ENCODE measurements at regions not wholly inside any gene's neighbourhood (a gene's known extent, or its start where the extent isn't known, plus 50 kb on each side); places are given as distances from the start of the nearest gene placed in this dataset.

DNA sequence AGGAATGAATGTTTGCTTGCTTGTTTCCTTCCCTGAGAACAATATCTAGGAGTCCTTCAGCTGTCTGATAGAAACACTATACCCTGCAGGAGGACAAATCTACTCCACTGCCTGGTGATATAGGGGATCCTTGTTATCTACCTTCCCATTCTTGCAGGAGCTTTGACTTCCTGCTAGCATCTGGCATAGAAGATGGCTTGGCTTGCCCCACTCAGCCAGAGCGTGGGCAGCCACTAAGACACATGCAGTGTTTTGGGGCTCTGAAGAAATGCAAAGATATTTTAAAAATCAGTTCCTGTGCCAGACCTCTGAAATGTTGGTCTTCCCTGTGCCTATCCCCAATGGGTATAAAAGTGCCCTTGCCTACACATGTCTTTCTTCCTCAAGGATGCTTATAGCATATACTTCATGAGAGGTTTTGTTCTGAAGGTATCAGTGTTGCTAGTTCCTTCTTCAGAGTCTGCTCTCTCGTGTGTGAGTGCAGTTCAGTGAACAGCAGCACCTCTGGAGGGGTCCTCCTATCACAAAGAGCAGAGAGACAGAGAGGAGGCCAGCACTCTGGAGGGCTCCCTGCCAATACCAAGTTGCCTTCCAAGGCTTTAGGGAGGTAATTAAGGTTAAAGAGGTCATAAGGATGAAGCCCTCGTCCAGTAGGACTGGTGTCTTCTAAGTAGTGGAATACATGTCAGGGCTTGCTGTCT lies 149.1 kb upstream of the CALCR start:
- TF ChIP-seq, protein P1, sequence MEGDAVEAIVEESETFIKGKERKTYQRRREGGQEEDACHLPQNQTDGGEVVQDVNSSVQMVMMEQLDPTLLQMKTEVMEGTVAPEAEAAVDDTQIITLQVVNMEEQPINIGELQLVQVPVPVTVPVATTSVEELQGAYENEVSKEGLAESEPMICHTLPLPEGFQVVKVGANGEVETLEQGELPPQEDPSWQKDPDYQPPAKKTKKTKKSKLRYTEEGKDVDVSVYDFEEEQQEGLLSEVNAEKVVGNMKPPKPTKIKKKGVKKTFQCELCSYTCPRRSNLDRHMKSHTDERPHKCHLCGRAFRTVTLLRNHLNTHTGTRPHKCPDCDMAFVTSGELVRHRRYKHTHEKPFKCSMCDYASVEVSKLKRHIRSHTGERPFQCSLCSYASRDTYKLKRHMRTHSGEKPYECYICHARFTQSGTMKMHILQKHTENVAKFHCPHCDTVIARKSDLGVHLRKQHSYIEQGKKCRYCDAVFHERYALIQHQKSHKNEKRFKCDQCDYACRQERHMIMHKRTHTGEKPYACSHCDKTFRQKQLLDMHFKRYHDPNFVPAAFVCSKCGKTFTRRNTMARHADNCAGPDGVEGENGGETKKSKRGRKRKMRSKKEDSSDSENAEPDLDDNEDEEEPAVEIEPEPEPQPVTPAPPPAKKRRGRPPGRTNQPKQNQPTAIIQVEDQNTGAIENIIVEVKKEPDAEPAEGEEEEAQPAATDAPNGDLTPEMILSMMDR (IDR thresholded peaks at IDR 0.05): no peak
- no peak for TF ChIP-seq POLR2A (IDR thresholded peaks at IDR 0.05)
